ENCODE measurements at regions not wholly inside any gene's neighbourhood (a gene's known extent, or its start where the extent isn't known, plus 50 kb on each side); places are given as distances from the start of the nearest gene placed in this dataset.

- no peak overlapping the region for H3K4me3 ChIP-seq
- no peak for DNase-seq
- TF ChIP-seq CTCF (IDR thresholded peaks at IDR 0.05) = no peak
- no peaks in the 10 kb centered on the region for H3K9me3 ChIP-seq
- intact Hi-C loops (cut with DNase I; ENCODE audit: low total_unique reads) = no loop called here
- no peaks in the 10 kb centered on the region for H3K36me3 ChIP-seq
- no peaks in the 10 kb centered on the region for H3K27me3 ChIP-seq
- no peaks in the 10 kb centered on the region for H3K4me1 ChIP-seq
- no peak overlapping the region for H3K27ac ChIP-seq
Observed at GRCh38 chr10:108230478-108231170, 1066.1 kb upstream of the SORCS1 start.

- DNase-seq = no peak
- no peak for TF ChIP-seq CTCF (IDR thresholded peaks at IDR 0.05)
- Histone ChIP-seq H3K27me3 (no peaks in the 10 kb centered on the region), H3K9me3 (no peaks in the 10 kb centered on the region), H3K27ac (no peak overlapping the region), H3K4me3 (no peak overlapping the region), H3K4me1 (no peaks in the 10 kb centered on the region), H3K36me3 (no peaks in the 10 kb centered on the region)
- intact Hi-C loops (cut with DNase I; ENCODE audit: low total_unique reads) = no loop called here
Observed at GRCh38 chr10:108208732-108209131, 1044.2 kb upstream of the SORCS1 start.

- no peak overlapping the region for H3K27ac ChIP-seq
- no peak for TF ChIP-seq CTCF (IDR thresholded peaks at IDR 0.05)
- no peaks in the 10 kb centered on the region for H3K27me3 ChIP-seq
- intact Hi-C loops (cut with DNase I; ENCODE audit: low total_unique reads) = no loop called here
- no peaks in the 10 kb centered on the region for H3K4me1 ChIP-seq
- H3K36me3 ChIP-seq = no peaks in the 10 kb centered on the region
- no peak for DNase-seq
- no peak overlapping the region for H3K4me3 ChIP-seq
- no peaks in the 10 kb centered on the region for H3K9me3 ChIP-seq
Observed at GRCh38 chr10:108208038-108208437, 1043.5 kb upstream of the SORCS1 start.

GRCh38 chr10:108204528-108205305 lies 1040.2 kb upstream of the SORCS1 start:
- H3K36me3 ChIP-seq = no peaks in the 10 kb centered on the region
- DNase-seq = no peak
- H3K27me3 ChIP-seq = no peaks in the 10 kb centered on the region
- no peak for TF ChIP-seq CTCF (IDR thresholded peaks at IDR 0.05)
- no peaks in the 10 kb centered on the region for H3K9me3 ChIP-seq
- intact Hi-C loops (cut with DNase I; ENCODE audit: low total_unique reads) = no loop called here
- no peak overlapping the region for H3K4me3 ChIP-seq
- H3K27ac ChIP-seq = no peak overlapping the region
- no peaks in the 10 kb centered on the region for H3K4me1 ChIP-seq

GRCh38 chr10:108203905-108204527 lies 1039.5 kb upstream of the SORCS1 start:
- no peak overlapping the region for H3K27ac ChIP-seq
- H3K36me3 ChIP-seq = no peaks in the 10 kb centered on the region
- no peaks in the 10 kb centered on the region for H3K27me3 ChIP-seq
- intact Hi-C loops (cut with DNase I; ENCODE audit: low total_unique reads) = no loop called here
- H3K9me3 ChIP-seq = no peaks in the 10 kb centered on the region
- no peak overlapping the region for H3K4me3 ChIP-seq
- no peak for TF ChIP-seq CTCF (IDR thresholded peaks at IDR 0.05)
- no peaks in the 10 kb centered on the region for H3K4me1 ChIP-seq
- DNase-seq = no peak
